Sigmoid colon (tissue), 4 donors: ENCODE measurements at regions not wholly inside any gene's neighbourhood (a gene's known extent, or its start where the extent isn't known, plus 50 kb on each side); places are given as distances from the start of the nearest gene placed in this dataset.

Experiments
- EP300 ChIP-seq, 4 donors: sonication (generic); formaldehyde crosslinking; IDR thresholded peaks; one replicate each; pipeline ENCODE4 v1.6.1; 2017; ENCODE audit warnings: antibody characterized with exemption in 4 of 4
- POLR2A ChIP-seq, 2 donors: fragments of 450-650 bp; IDR thresholded peaks; one replicate each; pipeline ENCODE4 v1.6.1; 2016; ENCODE audit warnings: antibody characterized with exemption in 2 of 2, mild to moderate bottlenecking in 2 of 2, moderate library complexity in 2 of 2
- POLR2AphosphoS5 ChIP-seq, 4 donors: sonication (generic); formaldehyde crosslinking; IDR thresholded peaks; one replicate each; pipeline ENCODE4 v1.6.1; 2017; ENCODE audit warnings: antibody characterized with exemption in 4 of 4
- TF ChIP-seq, protein P1 (sequence below), 4 experiments: fragments of 450-650 bp in 3 of 4; fragments of 200-600 bp in 1 of 4; IDR thresholded peaks; one replicate each; pipeline ENCODE4 v1.5.1; 2016 to 2019; ENCODE audit warnings: antibody characterized with exemption in 4 of 4, mild to moderate bottlenecking in 3 of 4, moderate library complexity in 2 of 4

DNA sequence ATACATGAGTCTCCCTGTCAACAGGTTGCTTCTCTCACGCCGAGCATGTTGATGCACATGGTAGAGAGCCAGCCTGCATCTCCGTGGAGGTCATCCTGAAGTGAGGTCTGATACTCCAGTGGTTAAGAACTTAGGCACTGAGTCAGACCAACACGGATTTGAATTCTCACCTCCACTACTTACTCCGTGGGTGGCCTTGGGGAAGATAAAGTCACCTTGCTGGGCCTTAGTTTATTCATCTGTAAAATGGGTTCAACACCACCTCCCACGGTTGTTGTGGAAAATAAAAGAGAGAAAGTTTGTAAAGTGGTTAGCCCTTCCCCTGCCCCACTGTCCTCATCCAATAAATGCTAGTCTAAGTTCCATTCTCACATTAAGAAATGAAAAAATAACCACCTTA lies 408.9 kb downstream of the MED13L start:
- TF ChIP-seq POLR2A (IDR thresholded peaks at IDR 0.05), result no peak
- TF ChIP-seq, protein P1, sequence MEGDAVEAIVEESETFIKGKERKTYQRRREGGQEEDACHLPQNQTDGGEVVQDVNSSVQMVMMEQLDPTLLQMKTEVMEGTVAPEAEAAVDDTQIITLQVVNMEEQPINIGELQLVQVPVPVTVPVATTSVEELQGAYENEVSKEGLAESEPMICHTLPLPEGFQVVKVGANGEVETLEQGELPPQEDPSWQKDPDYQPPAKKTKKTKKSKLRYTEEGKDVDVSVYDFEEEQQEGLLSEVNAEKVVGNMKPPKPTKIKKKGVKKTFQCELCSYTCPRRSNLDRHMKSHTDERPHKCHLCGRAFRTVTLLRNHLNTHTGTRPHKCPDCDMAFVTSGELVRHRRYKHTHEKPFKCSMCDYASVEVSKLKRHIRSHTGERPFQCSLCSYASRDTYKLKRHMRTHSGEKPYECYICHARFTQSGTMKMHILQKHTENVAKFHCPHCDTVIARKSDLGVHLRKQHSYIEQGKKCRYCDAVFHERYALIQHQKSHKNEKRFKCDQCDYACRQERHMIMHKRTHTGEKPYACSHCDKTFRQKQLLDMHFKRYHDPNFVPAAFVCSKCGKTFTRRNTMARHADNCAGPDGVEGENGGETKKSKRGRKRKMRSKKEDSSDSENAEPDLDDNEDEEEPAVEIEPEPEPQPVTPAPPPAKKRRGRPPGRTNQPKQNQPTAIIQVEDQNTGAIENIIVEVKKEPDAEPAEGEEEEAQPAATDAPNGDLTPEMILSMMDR (IDR thresholded peaks at IDR 0.05), result no peak
- no peak for TF ChIP-seq POLR2AphosphoS5 (IDR thresholded peaks at IDR 0.05)
- TF ChIP-seq EP300 (IDR thresholded peaks at IDR 0.05), result no peak
